ENCODE measurements at regions not wholly inside any gene's neighbourhood (a gene's known extent, or its start where the extent isn't known, plus 50 kb on each side); places are given as distances from the start of the nearest gene placed in this dataset.

GRCh38 chr2:45172760-45173392 is 163.6 kb upstream of the SIX2 start:
- DNase-seq (ENCODE audit: extremely low read depth, low read depth): no peak
- no peak for TF ChIP-seq CTCF (IDR thresholded peaks at IDR 0.05; ENCODE audit: low read depth, low read length)

GRCh38 chr2:45172142-45172541 is 162.9 kb upstream of the SIX2 start:
- no peak for DNase-seq (ENCODE audit: extremely low read depth, low read depth)
- TF ChIP-seq CTCF (IDR thresholded peaks at IDR 0.05; ENCODE audit: low read depth, low read length): no peak

- DNase-seq (ENCODE audit: extremely low read depth, low read depth): no peak
- no peak for TF ChIP-seq CTCF (IDR thresholded peaks at IDR 0.05; ENCODE audit: low read depth, low read length)
These were observed 161.9 kb upstream of the SIX2 start for GRCh38 chr2:45171136-45171501.

- TF ChIP-seq CTCF (IDR thresholded peaks at IDR 0.05; ENCODE audit: low read depth, low read length): no peak
- DNase-seq (ENCODE audit: extremely low read depth, low read depth): no peak
These were observed 161.2 kb upstream of the SIX2 start for GRCh38 chr2:45170191-45171135.

GRCh38 chr2:45169339-45170190 is 160.3 kb upstream of the SIX2 start:
- no peak for DNase-seq (ENCODE audit: extremely low read depth, low read depth)
- TF ChIP-seq CTCF (IDR thresholded peaks at IDR 0.05; ENCODE audit: low read depth, low read length): peak; percentile 4

- TF ChIP-seq CTCF (IDR thresholded peaks at IDR 0.05; ENCODE audit: low read depth, low read length): no peak
- DNase-seq (ENCODE audit: extremely low read depth, low read depth): no peak
These were observed 159.6 kb upstream of the SIX2 start for GRCh38 chr2:45168711-45169338.
